ENCODE measurements at regions not wholly inside any gene's neighbourhood (a gene's known extent, or its start where the extent isn't known, plus 50 kb on each side); places are given as distances from the start of the nearest gene placed in this dataset.

GRCh38 chr20:56689318-56689717 is 60.2 kb downstream of the TFAP2C start:
- peaks cover 11% of the 10 kb centered on the region for H3K27me3 Mint-ChIP-seq
- H3K4me3 Mint-ChIP-seq, result no peak overlapping the region
- H3K27ac ChIP-seq (ENCODE audit: low read depth in 1 of 2, low read length in 2 of 2), result no peak overlapping the region
- H3K4me1 ChIP-seq (ENCODE audit: insufficient read depth, low read length), result no peaks in the 10 kb centered on the region
- H3K4me3 ChIP-seq (ENCODE audit: low read length), result no peak overlapping the region
- ATAC-seq (ENCODE audit: poor library complexity), result no peak
- no peak overlapping the region for H3K27ac Mint-ChIP-seq
- ChIA-PET CTCF (no interaction called here), POLR2A (no interaction called here)
- no peaks in the 10 kb centered on the region for H3K36me3 Mint-ChIP-seq (ENCODE audit: low read depth)
- peaks cover 0 to 11% of the 10 kb centered on the region in 2 experiments for H3K9me3 ChIP-seq (ENCODE audit: control insufficient read depth in 1 of 2, insufficient read depth in 1 of 2, low read length in 2 of 2)
- intact Hi-C loops (cut with DNase I, micrococcal nuclease), result no loop called here
- H3K4me1 Mint-ChIP-seq (ENCODE audit: low read depth), result no peaks in the 10 kb centered on the region
- DNase-seq, result no peak
- peaks cover 2% of the 10 kb centered on the region for H3K9me3 Mint-ChIP-seq
- peaks cover 2 to 9% of the 10 kb centered on the region in 2 experiments for H3K27me3 ChIP-seq (ENCODE audit: control insufficient read depth in 1 of 2, insufficient read depth in 2 of 2, low read length in 2 of 2)
- H3K36me3 ChIP-seq (ENCODE audit: insufficient read depth, low read length), result no peaks in the 10 kb centered on the region
- TF ChIP-seq CTCF (IDR thresholded peaks at IDR 0.05), result no peak

DNA sequence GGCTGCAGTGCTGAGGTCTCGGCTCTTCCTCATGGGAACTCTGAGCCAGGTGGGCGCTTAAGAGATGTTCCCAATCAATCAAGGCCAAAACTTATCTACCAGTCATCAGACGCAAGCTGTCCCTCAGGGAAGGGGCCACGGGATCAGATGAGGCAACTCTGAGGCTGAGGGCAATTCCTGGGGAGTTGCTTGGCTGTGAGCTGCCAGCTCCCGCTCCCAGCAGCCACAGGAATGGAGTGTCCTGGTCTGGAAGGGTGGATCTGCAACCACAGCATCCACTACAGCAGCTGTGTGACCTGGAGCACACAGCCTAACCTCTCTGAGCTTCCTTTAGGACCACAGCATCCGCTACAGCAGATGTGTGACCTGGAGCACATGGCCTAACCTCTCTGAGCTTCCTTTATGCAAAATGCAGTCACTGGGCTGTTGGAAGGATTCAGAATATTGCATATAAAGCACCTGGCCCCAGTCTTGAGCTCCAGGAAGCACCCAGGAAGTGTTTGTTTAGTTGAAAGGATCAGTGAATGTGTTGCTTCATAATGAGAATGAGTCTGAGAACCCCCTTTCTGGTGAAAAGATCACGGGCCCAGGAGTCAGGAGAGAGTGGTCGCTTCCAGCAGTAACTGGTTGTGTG is 60.9 kb downstream of the TFAP2C start:
- Histone ChIP-seq H3K36me3 (ENCODE audit: insufficient read depth, low read length) (no peaks in the 10 kb centered on the region), H3K27me3 (ENCODE audit: control insufficient read depth in 1 of 2, insufficient read depth in 2 of 2, low read length in 2 of 2) (peaks cover 2 to 9% of the 10 kb centered on the region in 2 experiments), H3K4me3 (ENCODE audit: low read length) (no peak overlapping the region), H3K27ac (ENCODE audit: low read depth in 1 of 2, low read length in 2 of 2) (no peak overlapping the region), H3K4me1 (ENCODE audit: insufficient read depth, low read length) (no peaks in the 10 kb centered on the region), H3K9me3 (ENCODE audit: control insufficient read depth in 1 of 2, insufficient read depth in 1 of 2, low read length in 2 of 2) (peaks cover 0 to 11% of the 10 kb centered on the region in 2 experiments)
- ATAC-seq (ENCODE audit: poor library complexity) (no peak), DNase-seq (no peak)
- CTCF ChIA-PET, result no interaction called here
- no peak for TF ChIP-seq CTCF (IDR thresholded peaks at IDR 0.05)
- H3K4me3 Mint-ChIP-seq, result no peak overlapping the region
- no peaks in the 10 kb centered on the region for H3K4me1 Mint-ChIP-seq (ENCODE audit: low read depth)
- H3K27ac Mint-ChIP-seq, result no peak overlapping the region
- POLR2A ChIA-PET, result no interaction called here
- peaks cover 2% of the 10 kb centered on the region for H3K9me3 Mint-ChIP-seq
- H3K27me3 Mint-ChIP-seq, result peaks cover 7% of the 10 kb centered on the region
- intact Hi-C loops (cut with DNase I, micrococcal nuclease), result no loop called here
- no peaks in the 10 kb centered on the region for H3K36me3 Mint-ChIP-seq (ENCODE audit: low read depth)

DNA sequence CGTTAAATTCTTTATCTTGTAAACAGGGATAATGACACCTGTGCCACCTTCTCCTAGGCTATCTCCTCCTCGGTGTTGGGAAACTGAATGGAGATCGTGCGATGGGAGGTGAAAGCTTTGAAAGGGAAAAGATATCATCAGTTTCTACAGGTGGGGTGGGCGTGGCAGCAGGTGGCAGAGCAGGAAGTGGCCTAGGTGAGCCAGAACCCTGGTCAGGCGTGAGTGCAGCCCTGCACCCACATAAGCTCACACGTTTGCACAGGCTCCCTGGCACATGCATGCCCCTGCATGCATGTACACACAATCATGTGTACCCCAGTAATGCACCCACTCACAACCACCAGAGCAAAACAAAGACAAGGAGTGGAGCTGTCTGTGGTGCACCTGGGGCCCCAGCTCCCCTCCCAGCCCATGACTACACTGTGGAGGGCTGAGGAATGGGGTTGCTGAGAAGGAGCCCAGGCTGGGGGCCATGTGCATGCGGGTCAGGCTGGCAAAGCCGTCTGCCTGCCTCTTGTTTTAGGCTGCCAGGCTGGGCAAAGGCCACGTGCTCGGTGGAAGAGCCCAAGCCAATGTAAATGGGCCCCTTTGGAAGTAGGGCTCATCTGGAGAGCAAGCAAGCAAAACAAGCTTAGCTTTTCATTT is 61.5 kb downstream of the TFAP2C start:
- Histone ChIP-seq H3K4me1 (ENCODE audit: insufficient read depth, low read length) (no peaks in the 10 kb centered on the region), H3K4me3 (ENCODE audit: low read length) (no peak overlapping the region), H3K27ac (ENCODE audit: low read depth in 1 of 2, low read length in 2 of 2) (no peak overlapping the region), H3K9me3 (ENCODE audit: control insufficient read depth in 1 of 2, insufficient read depth in 1 of 2, low read length in 2 of 2) (peaks cover 0 to 10% of the 10 kb centered on the region in 2 experiments), H3K36me3 (ENCODE audit: insufficient read depth, low read length) (no peaks in the 10 kb centered on the region), H3K27me3 (ENCODE audit: control insufficient read depth in 1 of 2, insufficient read depth in 2 of 2, low read length in 2 of 2) (peaks cover 2 to 9% of the 10 kb centered on the region in 2 experiments)
- TF ChIP-seq CTCF (IDR thresholded peaks at IDR 0.05), result no peak
- ChIA-PET POLR2A (no interaction called here), CTCF (no interaction called here)
- no peak for ATAC-seq (ENCODE audit: poor library complexity)
- H3K27ac Mint-ChIP-seq, result no peak overlapping the region
- H3K36me3 Mint-ChIP-seq (ENCODE audit: low read depth), result no peaks in the 10 kb centered on the region
- no peaks in the 10 kb centered on the region for H3K4me1 Mint-ChIP-seq (ENCODE audit: low read depth)
- no peak for DNase-seq
- H3K9me3 Mint-ChIP-seq, result peaks cover 2% of the 10 kb centered on the region
- peaks cover 7% of the 10 kb centered on the region for H3K27me3 Mint-ChIP-seq
- H3K4me3 Mint-ChIP-seq, result no peak overlapping the region
- intact Hi-C loops (cut with DNase I, micrococcal nuclease), result no loop called here

Measured in CD4-positive, alpha-beta T cell (primary cell).